Daoy (cell line): ENCODE measurements at regions not wholly inside any gene's neighbourhood (a gene's known extent, or its start where the extent isn't known, plus 50 kb on each side); places are given as distances from the start of the nearest gene placed in this dataset.
"Not testable (repeated sequence)": the region's sequence is repeated elsewhere in the genome, so short reads cannot be mapped to it uniquely, and the experiment has no call there.

Experiments used
- DNase-seq: peaks from one replicate; pipeline ENCODE4 v3.0.0-alpha.2; 2015; ENCODE audit warnings: low read depth

- DNase-seq: no peak
Measured at GRCh38 chr12:84135586-84136279, 776.9 kb downstream of the SLC6A15 start.

- DNase-seq: no peak
Measured at GRCh38 chr12:84134797-84135366, 777.7 kb downstream of the SLC6A15 start.

GRCh38 chr12:84131076-84131475 is 781.5 kb downstream of the SLC6A15 start:
- DNase-seq: no peak

GRCh38 chr12:84128117-84128991 is 784.2 kb downstream of the SLC6A15 start:
- peak; percentile 17 for DNase-seq

- DNase-seq: no peak
Measured at GRCh38 chr12:84124211-84124610, 788.4 kb downstream of the SLC6A15 start.

GRCh38 chr12:84117190-84117589 is 795.4 kb downstream of the SLC6A15 start:
- DNase-seq: no peak

GRCh38 chr12:84113666-84114065 is 798.9 kb downstream of the SLC6A15 start:
- no peak for DNase-seq

GRCh38 chr12:84103886-84104285 is 808.7 kb downstream of the SLC6A15 start:
- DNase-seq: not testable (repeated sequence)

GRCh38 chr12:84101963-84102362 is 810.6 kb downstream of the SLC6A15 start:
- not testable (repeated sequence) for DNase-seq

- DNase-seq: not testable (repeated sequence)
Measured at GRCh38 chr12:84099591-84099990, 813.0 kb downstream of the SLC6A15 start.

- no peak for DNase-seq
Measured at GRCh38 chr12:84091651-84092050, 820.9 kb downstream of the SLC6A15 start.

GRCh38 chr12:84089356-84089755 is 823.2 kb downstream of the SLC6A15 start:
- DNase-seq: no peak

GRCh38 chr12:84085046-84085445 is 827.6 kb downstream of the SLC6A15 start:
- no peak for DNase-seq

- no peak for DNase-seq
Measured at GRCh38 chr12:84079626-84080025, 833.0 kb downstream of the SLC6A15 start.

GRCh38 chr12:84077679-84078078 is 834.9 kb downstream of the SLC6A15 start:
- DNase-seq: no peak

- DNase-seq: no peak
Measured at GRCh38 chr12:84075991-84076390, 836.6 kb downstream of the SLC6A15 start.

- DNase-seq: no peak
Measured at GRCh38 chr12:84073401-84073800, 839.2 kb downstream of the SLC6A15 start.

GRCh38 chr12:84072961-84073360 is 839.6 kb downstream of the SLC6A15 start:
- no peak for DNase-seq

GRCh38 chr12:84070292-84070691 is 842.3 kb downstream of the SLC6A15 start:
- DNase-seq: no peak

GRCh38 chr12:84069699-84070098 is 842.9 kb downstream of the SLC6A15 start:
- DNase-seq: no peak

- no peak for DNase-seq
Measured at GRCh38 chr12:84069198-84069597, 843.4 kb downstream of the SLC6A15 start.

GRCh38 chr12:84058136-84058535 is 854.5 kb downstream of the SLC6A15 start:
- no peak for DNase-seq

GRCh38 chr12:84054811-84055210 is 857.8 kb downstream of the SLC6A15 start:
- no peak for DNase-seq
